Anterior cingulate cortex (tissue), 58 donors: ENCODE measurements at regions not wholly inside any gene's neighbourhood (a gene's known extent, or its start where the extent isn't known, plus 50 kb on each side); places are given as distances from the start of the nearest gene placed in this dataset.
"Not testable (repeated sequence)": the region's sequence is repeated elsewhere in the genome, so short reads cannot be mapped to it uniquely, and the experiment has no call there.

Experiments used
- DNase-seq, 58 donors: peaks; one replicate each; lab custom pipeline; 2025; lab: John Stamatoyannopoulos, UW

DNA sequence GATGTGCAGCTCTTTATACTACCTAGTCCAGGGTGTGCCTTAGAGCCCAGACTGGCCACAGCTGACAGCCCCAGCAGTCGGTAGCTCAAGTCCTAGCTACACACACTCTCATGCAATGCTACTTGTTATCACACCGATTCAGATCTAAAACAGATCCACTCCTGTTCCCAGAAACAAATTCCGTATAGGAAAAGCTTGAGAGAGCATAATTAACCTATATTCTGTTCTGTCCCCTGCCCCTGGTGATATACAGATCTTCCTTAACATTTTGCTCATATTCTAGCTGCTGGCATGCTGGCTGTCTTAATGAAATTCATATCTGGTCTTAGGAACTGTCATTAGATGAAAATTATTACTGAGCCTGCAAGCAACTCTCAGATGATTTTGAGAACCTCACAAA, 204.3 kb downstream of the SOX2 start:
- DNase-seq = no peak

DNA sequence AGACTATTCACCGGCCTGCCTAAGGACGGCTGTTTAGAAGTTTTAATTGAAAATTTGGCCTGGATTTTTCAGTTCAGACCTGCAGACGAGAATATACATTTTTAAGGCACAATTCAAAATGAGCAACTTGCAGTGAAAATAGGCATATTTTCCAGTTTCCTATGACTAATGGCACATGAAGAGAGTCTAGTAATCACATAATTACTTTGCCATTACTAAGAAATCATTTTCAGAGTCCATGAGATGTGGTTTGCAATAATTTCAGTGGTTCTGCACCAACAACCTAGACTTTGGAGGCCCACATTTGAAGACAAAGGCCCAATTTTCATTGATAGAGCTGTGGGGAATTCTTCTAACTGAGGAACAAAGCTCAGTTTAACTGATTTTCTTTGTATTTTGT, 205.3 kb downstream of the SOX2 start:
- no peak for DNase-seq

- no peak for DNase-seq
Measured at GRCh38 chr3:181919375-181919774, 207.7 kb downstream of the SOX2 start.

GRCh38 chr3:181920409-181920808, 208.7 kb downstream of the SOX2 start:
- no peak for DNase-seq

- no peak for DNase-seq
Measured at GRCh38 chr3:181921220-181921619, 209.5 kb downstream of the SOX2 start.

- DNase-seq = not testable (repeated sequence)
Measured at GRCh38 chr3:181925841-181926240, 214.1 kb downstream of the SOX2 start.

- DNase-seq = no peak
Measured at GRCh38 chr3:181929501-181929900, 217.8 kb downstream of the SOX2 start.

DNA sequence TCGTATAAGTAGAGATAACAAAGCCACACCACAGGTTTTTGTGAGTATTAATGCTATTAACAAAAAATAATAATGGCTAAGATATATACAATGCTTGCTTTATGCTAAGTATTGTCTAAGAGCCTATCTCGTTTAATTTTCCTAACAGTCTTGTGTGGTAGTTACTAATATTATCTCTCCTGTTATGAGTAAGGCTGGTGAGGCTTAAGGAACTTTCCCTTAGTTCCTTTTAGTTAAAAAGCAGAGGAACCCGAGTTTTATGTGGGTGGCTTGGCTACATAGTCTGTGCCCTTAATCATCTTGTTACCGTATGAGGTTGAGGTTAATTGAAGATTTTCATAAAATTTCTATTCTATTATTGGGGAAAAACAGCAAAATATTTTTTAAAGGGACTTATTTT, 218.4 kb downstream of the SOX2 start:
- DNase-seq = no peak

- no peak for DNase-seq
Measured at GRCh38 chr3:181932039-181932438, 220.3 kb downstream of the SOX2 start.

- DNase-seq = no peak
Measured at GRCh38 chr3:181933052-181933618, 221.4 kb downstream of the SOX2 start.

DNA sequence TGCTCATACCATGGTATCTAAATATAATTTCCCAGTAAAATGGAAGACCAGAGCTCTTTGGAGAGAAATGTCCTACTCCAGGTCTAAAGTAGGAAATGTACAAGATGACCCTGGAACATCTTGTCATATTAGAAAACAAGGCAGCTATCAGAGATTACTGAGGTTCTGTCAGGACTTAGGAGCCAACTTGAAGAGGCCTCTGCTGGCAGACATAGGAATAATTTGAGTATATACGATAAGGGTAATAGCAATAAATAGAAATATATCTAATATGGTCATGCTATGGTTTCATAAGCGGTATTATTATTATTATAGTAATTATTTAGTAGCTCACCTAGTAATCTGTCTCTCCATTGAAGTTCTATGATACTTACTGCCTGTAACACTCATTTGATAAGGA, 224.2 kb downstream of the SOX2 start:
- DNase-seq = no peak

GRCh38 chr3:181936774-181937173, 225.0 kb downstream of the SOX2 start:
- no peak for DNase-seq

- DNase-seq = not testable (repeated sequence)
Measured at GRCh38 chr3:181938580-181938979, 226.9 kb downstream of the SOX2 start.

DNA sequence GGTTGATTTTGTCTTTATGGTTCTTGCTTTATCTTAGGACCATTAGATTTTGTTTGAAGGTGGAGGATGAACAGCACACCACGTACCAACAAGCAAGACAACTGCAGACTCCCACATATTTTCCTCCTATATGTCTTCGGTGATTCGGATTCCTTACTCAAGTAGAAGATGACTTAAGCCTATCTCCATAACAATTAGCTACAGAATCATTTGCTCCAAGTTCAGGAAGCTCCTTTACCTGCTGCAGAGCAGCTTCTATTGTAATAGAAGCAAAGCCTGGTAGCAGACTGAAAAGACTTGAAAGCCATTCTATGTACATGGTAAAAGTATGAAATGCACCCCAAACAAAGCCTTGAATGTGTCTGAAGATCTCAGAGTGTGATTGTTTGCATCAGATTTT, 229.0 kb downstream of the SOX2 start:
- no peak for DNase-seq

- no peak for DNase-seq
Measured at GRCh38 chr3:181941250-181941649, 229.5 kb downstream of the SOX2 start.

GRCh38 chr3:181943285-181943684, 231.6 kb downstream of the SOX2 start:
- no peak for DNase-seq

DNA sequence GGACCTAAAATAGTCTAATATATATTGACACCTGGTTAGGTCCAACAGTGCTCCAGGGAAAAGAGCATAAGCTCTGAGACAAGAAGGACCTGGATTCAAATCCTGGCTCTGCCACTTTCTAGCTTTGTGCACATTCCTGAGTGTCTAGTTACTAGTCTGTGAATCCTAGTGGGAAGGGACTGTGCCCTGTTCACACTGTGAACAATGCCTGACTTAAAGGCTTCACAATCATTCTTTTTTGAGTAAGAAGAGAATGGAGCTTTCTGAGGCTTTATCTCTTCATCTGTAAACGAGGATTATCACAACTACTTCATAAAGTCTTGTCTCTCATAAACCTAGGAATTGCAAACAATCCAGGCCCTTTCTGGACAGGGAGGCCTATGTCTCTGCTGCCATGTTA, 235.9 kb downstream of the SOX2 start:
- DNase-seq = no peak

- no peak for DNase-seq
Measured at GRCh38 chr3:181948286-181948685, 236.6 kb downstream of the SOX2 start.

DNA sequence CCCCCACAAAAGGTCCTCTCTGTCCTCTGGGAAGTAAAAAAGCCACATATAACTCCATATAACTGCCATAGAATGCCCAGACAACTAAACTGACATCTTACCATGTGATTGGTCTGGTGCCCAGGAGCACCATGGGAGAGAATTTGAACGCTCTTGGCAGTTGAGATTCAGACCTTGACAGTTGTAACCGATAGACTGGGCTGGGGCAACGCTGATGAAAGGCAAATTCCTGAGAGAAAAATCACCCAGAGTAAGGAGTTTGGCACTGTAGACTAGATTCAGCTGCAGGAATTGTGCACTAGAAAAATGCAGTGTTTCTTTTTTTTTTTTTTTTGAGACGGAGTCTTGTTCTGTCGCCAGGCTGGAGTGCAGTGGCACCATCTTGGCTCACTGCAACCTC, 240.5 kb downstream of the SOX2 start:
- DNase-seq = no peak

DNA sequence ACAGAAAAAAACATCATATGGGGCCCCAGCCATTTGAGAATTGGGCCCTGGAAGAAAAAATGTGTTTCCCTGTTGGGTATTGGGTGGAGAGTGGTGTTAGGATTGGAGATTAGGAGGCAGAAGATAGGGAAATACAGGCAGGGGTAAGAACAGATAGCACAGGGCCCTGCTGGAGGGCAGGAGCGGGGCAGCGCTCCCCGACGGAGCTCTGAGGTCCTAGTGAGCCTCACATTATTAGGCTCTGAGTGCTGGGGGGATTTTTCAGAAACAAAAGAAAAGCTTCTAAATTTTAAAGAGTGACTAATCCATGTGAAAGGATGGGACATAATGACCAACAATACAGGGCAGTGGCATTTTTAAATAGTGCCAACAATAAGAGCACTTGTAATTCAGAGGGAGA, 241.2 kb downstream of the SOX2 start:
- DNase-seq = no peak

GRCh38 chr3:181955566-181955965, 243.8 kb downstream of the SOX2 start:
- no peak for DNase-seq

- no peak for DNase-seq
Measured at GRCh38 chr3:181956122-181956521, 244.4 kb downstream of the SOX2 start.

DNA sequence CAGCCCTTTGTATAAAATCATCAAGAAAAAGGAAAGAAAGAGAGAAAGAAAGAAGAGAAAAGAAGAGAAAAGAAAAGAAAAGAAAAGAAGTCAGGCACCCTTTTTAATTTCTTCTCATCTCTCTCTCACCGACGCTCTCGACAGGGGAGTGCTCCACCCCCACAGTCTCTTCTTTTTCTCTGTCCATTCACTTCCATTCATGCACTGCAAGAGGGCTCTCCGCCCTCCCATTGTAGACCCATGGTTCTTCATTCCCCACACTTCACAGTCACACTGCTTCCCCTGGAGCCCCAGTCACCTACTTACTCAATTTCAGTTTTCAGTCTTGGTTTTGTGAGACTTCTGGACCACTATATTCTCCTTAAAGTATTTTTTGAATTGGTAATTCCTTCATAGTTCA, 254.7 kb downstream of the SOX2 start:
- DNase-seq = no peak
